ENCODE measurements at regions not wholly inside any gene's neighbourhood (a gene's known extent, or its start where the extent isn't known, plus 50 kb on each side); places are given as distances from the start of the nearest gene placed in this dataset.

DNA sequence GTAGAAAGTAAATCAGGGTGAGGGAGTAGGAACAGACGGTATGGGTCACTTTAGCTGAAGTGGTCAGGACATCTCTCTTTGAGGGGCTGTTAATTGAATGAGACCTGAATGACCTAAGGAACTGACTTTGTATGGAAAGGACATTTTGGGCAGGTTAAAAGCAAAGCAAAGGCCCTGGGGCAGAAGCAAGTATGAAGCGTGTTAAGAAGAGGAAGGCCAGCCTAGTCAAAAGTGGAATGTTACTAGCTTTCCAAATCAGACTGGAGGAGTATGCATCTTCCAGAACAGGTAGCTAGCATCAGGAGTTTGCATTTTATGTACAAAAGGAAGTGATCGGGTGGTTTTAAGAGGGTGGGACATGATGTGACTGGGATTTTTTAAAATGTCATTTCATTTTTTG lies 70.9 kb upstream of the PCGF5 start:
- no peak for DNase-seq

DNA sequence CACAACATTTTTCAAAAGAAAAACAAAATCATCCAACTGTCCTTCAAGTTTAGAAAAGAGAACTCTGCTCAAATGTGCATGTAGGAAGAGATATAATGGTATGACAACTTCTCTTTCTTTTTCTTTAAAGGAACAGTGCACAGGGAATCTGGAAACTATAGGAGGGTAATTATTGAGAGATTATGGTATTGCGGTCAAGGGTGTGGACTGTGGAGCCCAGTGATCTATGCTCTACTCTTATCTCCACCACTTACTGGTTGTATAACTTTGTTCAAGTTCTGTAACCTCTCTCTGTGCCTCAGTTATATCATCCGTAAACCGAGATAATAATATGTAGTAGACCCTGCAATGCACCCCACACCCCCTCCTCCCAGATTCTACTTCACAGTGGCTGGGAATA lies 69.8 kb upstream of the PCGF5 start:
- no peak for DNase-seq

GRCh38 chr10:91153508-91153907 lies 67.0 kb upstream of the PCGF5 start:
- DNase-seq = no peak

DNA sequence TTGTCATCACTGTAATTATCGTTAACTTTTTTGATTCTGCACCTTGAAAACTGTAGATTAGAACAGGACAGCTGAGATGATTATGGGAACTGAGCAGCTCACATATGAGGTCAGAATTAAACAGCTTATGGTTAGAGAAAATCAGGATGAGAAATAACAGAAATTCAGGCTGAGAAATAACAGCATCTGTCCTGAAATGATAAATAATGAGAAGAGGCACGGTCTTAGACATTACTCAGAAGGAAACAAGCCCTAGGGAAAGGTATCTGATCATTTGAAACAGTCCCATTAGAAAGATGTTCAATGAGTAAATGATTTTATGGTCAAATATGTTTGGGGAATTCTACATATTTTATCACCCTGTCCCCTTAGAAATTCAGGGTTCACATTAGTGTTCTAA lies 65.6 kb upstream of the PCGF5 start:
- no peak for DNase-seq

DNA sequence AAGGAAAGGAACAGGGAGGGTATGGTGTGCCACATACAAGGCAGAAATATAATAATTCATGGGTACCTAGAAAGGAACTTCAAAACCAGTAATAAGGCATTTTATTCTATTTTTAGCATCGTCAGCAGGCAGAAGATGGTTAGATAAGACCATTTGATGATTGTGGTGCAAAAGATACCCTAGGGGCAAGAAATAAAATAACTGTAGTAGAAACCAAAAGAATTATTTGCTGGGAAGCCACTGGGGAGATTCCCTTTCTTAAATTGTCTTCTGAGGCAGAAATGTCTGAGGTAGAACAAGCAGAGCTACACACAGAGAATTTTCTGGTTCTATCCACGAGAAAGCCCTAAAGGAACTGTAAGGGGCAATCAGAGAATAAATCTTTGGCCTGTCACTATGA lies 64.3 kb upstream of the PCGF5 start:
- no peak for DNase-seq

DNA sequence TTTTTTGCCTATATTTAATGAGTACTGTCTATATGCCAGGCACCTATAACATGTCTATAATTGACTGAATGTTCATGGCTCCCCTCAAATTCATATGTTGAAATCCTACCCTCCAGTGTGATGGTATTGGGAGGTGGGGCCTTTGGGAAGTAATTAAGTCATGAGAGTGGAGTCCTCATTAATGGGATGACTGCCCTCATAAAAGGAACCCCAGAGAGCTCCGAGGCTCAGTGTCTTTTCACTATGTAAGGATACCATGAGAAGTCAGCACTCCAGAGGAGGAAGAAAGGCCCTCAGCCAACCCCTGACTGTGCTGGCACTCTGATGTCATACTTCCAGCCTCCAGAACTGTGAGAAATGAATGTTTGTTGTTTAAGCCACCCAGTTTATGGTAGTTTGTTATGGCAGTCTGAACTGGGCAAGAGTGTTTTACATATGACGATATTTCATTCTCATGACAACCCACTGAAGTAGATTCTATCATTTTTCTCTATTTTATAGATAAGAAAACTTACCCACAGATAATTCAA lies 61.1 kb upstream of the PCGF5 start:
- no peak for DNase-seq

GRCh38 chr10:91162050-91162494 lies 58.4 kb upstream of the PCGF5 start:
- no peak for DNase-seq

DNA sequence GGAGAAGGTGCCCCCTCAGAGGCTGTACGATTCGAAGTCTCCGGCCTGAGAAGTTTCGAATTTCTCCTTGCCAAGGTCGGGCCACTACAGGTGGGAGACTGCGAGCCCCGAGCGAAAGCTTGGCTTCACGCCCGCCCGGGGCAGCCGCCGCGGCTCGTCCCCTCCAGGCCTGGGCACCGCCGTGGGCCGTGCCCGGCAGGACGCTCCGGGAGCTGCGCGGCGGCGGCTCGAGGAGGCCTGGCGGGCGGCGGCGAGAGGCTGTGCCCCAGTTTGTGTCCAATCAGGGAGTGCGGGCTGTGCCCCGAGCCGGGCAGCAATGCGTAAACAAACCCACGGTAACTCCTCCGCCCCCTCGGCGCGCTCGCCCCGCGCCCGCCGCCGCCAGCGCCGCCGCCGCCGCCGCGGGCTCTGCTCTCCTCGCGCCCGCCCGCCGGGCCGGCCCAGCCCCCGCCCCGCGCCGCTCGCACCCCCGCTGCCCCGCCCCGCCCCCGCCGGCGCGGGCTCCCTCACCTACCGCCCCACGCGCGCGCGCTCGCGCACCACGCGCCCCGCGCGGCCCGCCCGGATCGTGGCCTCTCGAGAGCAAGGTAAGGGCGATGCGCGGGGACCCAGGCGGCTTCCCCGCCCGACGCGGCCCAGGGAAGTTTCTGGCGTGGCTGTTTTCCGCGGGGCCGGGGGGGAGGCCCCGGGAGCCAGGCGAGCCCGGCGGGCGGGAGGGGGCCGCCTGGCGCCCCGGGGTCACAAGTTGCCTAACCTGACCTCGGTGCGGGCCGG lies 57.8 kb upstream of the PCGF5 start:
- peak; percentile 20 for DNase-seq

GRCh38 chr10:91163269-91163868 lies 57.1 kb upstream of the PCGF5 start:
- peak; percentile 43 for DNase-seq

DNA sequence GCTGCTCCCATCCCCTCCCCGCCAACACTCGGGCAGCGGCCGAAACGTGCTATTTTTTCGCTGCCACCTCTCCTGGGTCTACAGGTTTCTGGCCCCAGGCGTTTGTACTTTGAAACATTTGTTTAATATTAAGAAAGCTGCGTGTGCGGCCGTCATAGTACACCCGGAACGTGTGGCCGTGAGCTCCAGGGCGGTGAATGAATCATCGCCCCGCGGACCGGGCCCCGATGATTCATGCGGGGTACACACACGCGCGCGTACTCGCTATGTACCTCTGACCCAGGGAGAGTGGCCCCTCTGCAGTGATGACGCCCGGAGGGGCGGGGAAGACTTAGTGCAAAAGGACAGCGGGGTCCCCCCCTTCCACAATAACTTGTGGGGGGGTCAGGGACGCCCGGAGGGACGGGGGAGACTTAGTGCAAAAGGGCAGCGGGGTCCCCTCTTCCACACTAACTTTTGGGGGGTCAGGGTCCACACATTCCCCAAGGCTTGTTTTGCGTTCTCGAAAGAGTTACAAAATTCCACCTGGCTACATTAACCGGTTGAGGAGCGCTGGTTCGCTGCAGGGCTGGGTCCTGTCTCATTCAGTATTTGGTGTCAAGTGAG lies 56.5 kb upstream of the PCGF5 start:
- DNase-seq = peak; percentile 14

DNA sequence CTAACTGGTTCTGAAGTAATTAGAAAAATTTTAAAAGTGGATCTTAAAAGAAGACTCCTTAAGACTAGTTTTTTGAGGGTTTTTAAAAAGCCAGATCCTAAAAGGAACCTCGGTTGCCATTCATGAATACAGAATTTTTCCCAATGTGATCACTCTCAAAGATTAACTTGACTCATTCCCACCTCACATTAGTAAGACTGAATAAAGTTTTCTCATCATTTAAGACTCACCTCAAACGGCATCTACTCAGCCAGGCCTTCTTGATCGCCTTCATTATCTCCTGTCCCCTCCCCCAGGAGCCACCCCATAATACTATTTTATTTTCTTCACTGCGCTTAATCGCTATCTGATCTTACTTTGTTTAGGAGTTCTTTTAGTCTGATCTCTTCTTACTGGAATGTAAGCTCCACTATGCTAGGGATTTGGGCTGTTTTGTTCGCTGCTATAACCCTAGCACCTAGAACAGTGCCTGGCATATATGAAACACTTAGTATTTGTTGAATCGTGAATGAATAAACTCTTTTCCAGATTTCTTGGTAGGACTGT lies 55.9 kb upstream of the PCGF5 start:
- no peak for DNase-seq

DNA sequence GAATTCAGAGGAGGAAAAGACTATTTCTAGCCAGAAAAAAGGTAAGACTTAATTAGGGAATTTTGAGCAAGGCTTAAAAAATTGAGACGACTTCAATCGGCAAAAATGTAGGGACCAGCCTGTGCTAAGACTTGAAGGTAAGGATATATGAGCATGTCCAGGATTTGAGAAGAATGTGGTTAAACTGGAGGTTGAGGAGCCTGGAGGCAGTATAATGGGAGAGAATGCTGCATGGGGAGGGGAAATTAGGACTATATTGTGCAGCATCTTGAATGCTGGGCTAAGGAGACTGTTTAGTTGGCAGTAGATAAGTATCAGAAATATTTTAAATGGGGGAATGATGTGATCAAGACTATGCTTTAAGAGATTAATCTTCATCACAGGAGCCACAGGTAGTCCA lies 53.1 kb upstream of the PCGF5 start:
- no peak for DNase-seq

DNA sequence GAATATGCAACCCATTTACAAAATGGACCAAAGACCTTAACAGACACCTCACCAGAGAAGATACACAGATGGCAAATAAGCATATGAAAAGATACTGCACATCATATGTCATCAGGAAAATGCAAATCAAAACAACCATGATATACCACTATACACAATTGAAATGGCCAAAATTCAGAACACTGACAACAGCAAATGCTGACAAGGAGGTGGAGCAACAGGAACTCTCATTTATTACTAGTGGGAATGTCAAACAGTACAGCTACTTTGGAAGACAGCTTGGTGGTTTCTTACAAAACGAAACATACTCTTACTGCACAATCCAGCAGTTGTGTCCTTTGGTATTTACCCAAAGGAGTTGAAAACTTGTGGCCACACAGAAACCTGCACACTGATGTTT lies 50.0 kb upstream of the PCGF5 start:
- no peak for DNase-seq

All from cortex of kidney (tissue), 1 donor.